OCI-LY7 (cell line): ENCODE measurements at regions not wholly inside any gene's neighbourhood (a gene's known extent, or its start where the extent isn't known, plus 50 kb on each side); places are given as distances from the start of the nearest gene placed in this dataset.

Source experiments
- BruUV-seq: library from RNA; stranded (reverse); fragments of 400-500 nt; replicated peaks from 2 replicates; lab custom pipeline; 2021; lab: Mats Ljungman, UMichigan
- CTCF ChIA-PET: fragments of 300-600 bp; sonication (Branson Sonifier 250); formaldehyde crosslinking; loops from one replicate; lab custom pipeline; 2022; ENCODE audit warnings: antibody characterized with exemption; ENCODE audit not compliant: unreplicated experiment; lab: Charles Lee
- POLR2A ChIA-PET: fragments of 300-600 bp; sonication (Branson Sonifier 250); formaldehyde crosslinking; loops from one replicate; lab custom pipeline; 2022; ENCODE audit warnings: antibody characterized with exemption; lab: Charles Lee
- DNase-seq: peaks from one replicate; pipeline ENCODE4 v3.0.0-alpha.2; 2015; ENCODE audit warnings: low spot score
- H2AFZ ChIP-seq: fragments of 200-600 bp; sonication (generic), shearing (Covaris generic); 2 replicates; pipeline ENCODE4 v1.6.1; 2014; ENCODE audit warnings: mild to moderate bottlenecking, antibody characterized with exemption, low read length, moderate library complexity
- H3K27ac ChIP-seq: fragments of 200-600 bp; sonication (generic); 2 replicates; pipeline ENCODE4 v1.5.1; 2014; ENCODE audit warnings: mixed run types, low read depth, mild to moderate bottlenecking, moderate library complexity, low read length, inconsistent platforms; ENCODE audit not compliant: poor library complexity, severe bottlenecking
- H3K36me3 ChIP-seq: fragments of 200-600 bp; sonication (generic); 2 replicates; pipeline ENCODE4 v1.6.1; 2014; ENCODE audit warnings: mild to moderate bottlenecking, antibody characterized with exemption, low read length, moderate library complexity, mixed read lengths; ENCODE audit not compliant: insufficient read depth
- H3K4me1 ChIP-seq: fragments of 200-600 bp; sonication (generic); 2 replicates; pipeline ENCODE4 v1.5.1; 2014; ENCODE audit warnings: mild to moderate bottlenecking, low read length; ENCODE audit not compliant: insufficient read depth, poor library complexity, severe bottlenecking
- H3K4me2 ChIP-seq: fragments of 200-600 bp; sonication (generic); 2 replicates; pipeline ENCODE4 v1.6.1; 2014; ENCODE audit warnings: mild to moderate bottlenecking, low read length
- H3K4me3 ChIP-seq: fragments of 200-600 bp; sonication (generic); 2 replicates; pipeline ENCODE4 v1.5.1; 2014; ENCODE audit warnings: mild to moderate bottlenecking, low read depth, low read length; ENCODE audit not compliant: poor library complexity, severe bottlenecking
- H3K79me2 ChIP-seq: fragments of 200-600 bp; sonication (generic); 2 replicates; pipeline ENCODE4 v1.6.1; 2016; ENCODE audit warnings: low read depth, mild to moderate bottlenecking, low read length, moderate library complexity, mixed read lengths; ENCODE audit not compliant: insufficient read depth
- H3K9me2 ChIP-seq: fragments of 200-600 bp; sonication (generic); 2 replicates; pipeline ENCODE4 v1.6.1; 2016; ENCODE audit warnings: mild to moderate bottlenecking, low read length, mixed read lengths; ENCODE audit not compliant: insufficient read depth
- H3K9me3 ChIP-seq: fragments of 200-600 bp; sonication (generic); 2 replicates; pipeline ENCODE4 v1.6.1; 2014; ENCODE audit warnings: mild to moderate bottlenecking, mixed run types, low read length, mixed read lengths
- H4K20me1 ChIP-seq: fragments of 200-600 bp; sonication (generic); 2 replicates; pipeline ENCODE4 v1.6.1; 2014; ENCODE audit warnings: mild to moderate bottlenecking, antibody characterized with exemption, low read length, moderate library complexity, mixed read lengths; ENCODE audit not compliant: insufficient read depth
- EZH2phosphoT487 ChIP-seq: fragments of 200-600 bp; sonication (generic); IDR thresholded peaks from 2 replicates; pipeline ENCODE4 v1.6.1; 2018; ENCODE audit warnings: low read depth, borderline replicate concordance, mild to moderate bottlenecking, mixed run types, antibody characterized with exemption, low read length, moderate library complexity, mixed read lengths
- intact Hi-C: fragments of 100-400 bp; cut with micrococcal nuclease; formaldehyde crosslinking; loops from one replicate; pipeline ENCODE4 v1.10.0; 2022; ENCODE audit not compliant: unreplicated experiment
- TF ChIP-seq, protein P1 (sequence below): fragments of 200-600 bp; sonication (generic); conservative IDR thresholded peaks from 2 replicates; pipeline ENCODE4 v1.5.1; 2014; ENCODE audit warnings: mild to moderate bottlenecking, antibody characterized with exemption, low read length, moderate library complexity, mixed read lengths

DNA sequence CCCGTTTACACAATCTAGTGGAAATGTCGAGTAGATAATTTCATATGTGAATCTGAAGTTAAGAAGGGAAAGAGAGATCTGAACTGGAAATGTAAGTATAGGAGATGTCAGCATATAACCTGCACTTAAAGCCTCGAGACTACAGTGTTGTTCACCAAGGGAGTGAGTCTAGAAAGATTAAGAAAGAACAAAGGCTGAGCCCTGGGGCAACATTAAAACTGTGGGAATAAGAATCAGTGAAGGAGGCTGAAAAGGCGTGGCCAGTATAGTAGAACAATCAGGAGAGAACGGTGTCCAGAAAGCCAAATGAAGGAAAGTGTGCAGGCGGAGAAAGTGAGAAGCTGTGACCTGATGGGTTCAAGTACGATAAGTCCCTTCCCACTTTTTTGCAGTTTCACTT lies 118.8 kb upstream of the TENM3 start:
- H3K4me2 ChIP-seq: no peak overlapping the region
- intact Hi-C loops: no loop called here
- H3K79me2 ChIP-seq: no peaks in the 10 kb centered on the region
- no peaks in the 10 kb centered on the region for H3K4me1 ChIP-seq
- CTCF ChIA-PET: no interaction called here
- TF ChIP-seq, protein P1, sequence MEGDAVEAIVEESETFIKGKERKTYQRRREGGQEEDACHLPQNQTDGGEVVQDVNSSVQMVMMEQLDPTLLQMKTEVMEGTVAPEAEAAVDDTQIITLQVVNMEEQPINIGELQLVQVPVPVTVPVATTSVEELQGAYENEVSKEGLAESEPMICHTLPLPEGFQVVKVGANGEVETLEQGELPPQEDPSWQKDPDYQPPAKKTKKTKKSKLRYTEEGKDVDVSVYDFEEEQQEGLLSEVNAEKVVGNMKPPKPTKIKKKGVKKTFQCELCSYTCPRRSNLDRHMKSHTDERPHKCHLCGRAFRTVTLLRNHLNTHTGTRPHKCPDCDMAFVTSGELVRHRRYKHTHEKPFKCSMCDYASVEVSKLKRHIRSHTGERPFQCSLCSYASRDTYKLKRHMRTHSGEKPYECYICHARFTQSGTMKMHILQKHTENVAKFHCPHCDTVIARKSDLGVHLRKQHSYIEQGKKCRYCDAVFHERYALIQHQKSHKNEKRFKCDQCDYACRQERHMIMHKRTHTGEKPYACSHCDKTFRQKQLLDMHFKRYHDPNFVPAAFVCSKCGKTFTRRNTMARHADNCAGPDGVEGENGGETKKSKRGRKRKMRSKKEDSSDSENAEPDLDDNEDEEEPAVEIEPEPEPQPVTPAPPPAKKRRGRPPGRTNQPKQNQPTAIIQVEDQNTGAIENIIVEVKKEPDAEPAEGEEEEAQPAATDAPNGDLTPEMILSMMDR: no peak
- no peak for TF ChIP-seq EZH2phosphoT487
- no peak overlapping the region for H2AFZ ChIP-seq
- no peak overlapping the region for H3K27ac ChIP-seq
- DNase-seq: no peak
- POLR2A ChIA-PET: no interaction called here
- no peaks in the 10 kb centered on the region for H3K9me2 ChIP-seq
- no peaks in the 10 kb centered on the region for H3K36me3 ChIP-seq
- no peaks in the 10 kb centered on the region for H4K20me1 ChIP-seq
- no TSS peak for BruUV-seq
- H3K9me3 ChIP-seq: no peaks in the 10 kb centered on the region
- H3K4me3 ChIP-seq: no peak overlapping the region

DNA sequence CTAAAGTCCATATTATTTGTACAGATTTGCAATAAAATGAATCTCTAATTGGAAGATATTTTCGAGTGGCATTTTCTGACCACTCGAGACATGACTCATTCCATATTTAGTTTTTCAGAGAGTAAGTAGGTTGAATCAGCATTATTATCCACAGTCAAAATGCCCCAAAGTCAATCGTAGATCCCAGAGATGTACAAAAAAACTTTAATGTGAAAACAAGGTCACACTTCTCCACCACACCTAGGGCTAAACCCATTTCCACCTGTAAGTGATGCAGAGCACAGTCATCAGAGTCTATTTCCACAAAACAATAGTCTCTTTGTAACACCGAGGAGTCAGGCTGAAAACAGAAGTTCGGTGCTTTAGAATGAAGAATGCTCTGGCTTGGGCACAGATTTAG lies 117.1 kb upstream of the TENM3 start:
- no peak for TF ChIP-seq EZH2phosphoT487
- TF ChIP-seq, protein P1: no peak
- H3K9me2 ChIP-seq: no peaks in the 10 kb centered on the region
- H3K4me3 ChIP-seq: no peak overlapping the region
- POLR2A ChIA-PET: no interaction called here
- H3K36me3 ChIP-seq: no peaks in the 10 kb centered on the region
- H3K9me3 ChIP-seq: no peaks in the 10 kb centered on the region
- no peak for DNase-seq
- no peaks in the 10 kb centered on the region for H4K20me1 ChIP-seq
- H3K4me2 ChIP-seq: no peak overlapping the region
- CTCF ChIA-PET: no interaction called here
- no peak overlapping the region for H3K27ac ChIP-seq
- H2AFZ ChIP-seq: no peak overlapping the region
- intact Hi-C loops: no loop called here
- BruUV-seq: no TSS peak
- H3K4me1 ChIP-seq: no peaks in the 10 kb centered on the region
- no peaks in the 10 kb centered on the region for H3K79me2 ChIP-seq

DNA sequence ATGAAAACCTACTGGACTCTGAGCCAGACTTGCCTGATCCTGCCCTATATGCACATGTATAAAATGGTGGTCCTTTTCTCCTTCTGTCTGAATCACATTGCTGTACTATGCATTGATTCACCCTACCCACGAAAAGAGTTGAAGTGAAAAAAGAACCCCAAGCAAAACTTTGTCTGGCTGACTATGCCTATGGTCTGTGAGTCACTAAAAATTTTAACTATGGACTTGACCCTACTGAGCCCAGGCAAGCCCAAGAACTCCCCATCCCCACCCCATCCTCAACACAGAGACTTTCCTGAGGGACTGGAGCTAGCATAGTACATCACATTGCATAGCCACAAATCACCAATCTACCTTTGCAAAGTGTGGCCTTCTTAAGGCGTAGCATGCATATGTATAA lies 116.6 kb upstream of the TENM3 start:
- no peak for DNase-seq
- ChIA-PET CTCF (no interaction called here), POLR2A (no interaction called here)
- Histone ChIP-seq H3K9me3 (no peaks in the 10 kb centered on the region), H3K4me3 (no peak overlapping the region), H2AFZ (no peak overlapping the region), H4K20me1 (no peaks in the 10 kb centered on the region), H3K4me1 (no peaks in the 10 kb centered on the region), H3K27ac (no peak overlapping the region), H3K36me3 (no peaks in the 10 kb centered on the region), H3K4me2 (no peak overlapping the region), H3K79me2 (no peaks in the 10 kb centered on the region), H3K9me2 (no peaks in the 10 kb centered on the region)
- intact Hi-C loops: no loop called here
- TF ChIP-seq, protein P1: no peak
- TF ChIP-seq EZH2phosphoT487: no peak
- BruUV-seq: no TSS peak
